ENCODE measurements at regions not wholly inside any gene's neighbourhood (a gene's known extent, or its start where the extent isn't known, plus 50 kb on each side); places are given as distances from the start of the nearest gene placed in this dataset.
"Not testable (repeated sequence)": the region's sequence is repeated elsewhere in the genome, so short reads cannot be mapped to it uniquely, and the experiment has no call there.

GRCh38 chr5:125487652-125488051 lies 741.2 kb upstream of the ZNF608 start:
- not testable (repeated sequence) for TF ChIP-seq POLR2A (IDR thresholded peaks at IDR 0.05); CTCF (IDR thresholded peaks at IDR 0.05 in 4 of 5, conservative IDR thresholded peaks at IDR 0.05 in 1 of 5)

All from gastrocnemius medialis (tissue), 4 donors.